GM19397 (cell line): ENCODE measurements at regions not wholly inside any gene's neighbourhood (a gene's known extent, or its start where the extent isn't known, plus 50 kb on each side); places are given as distances from the start of the nearest gene placed in this dataset.

Experiments used
- ATAC-seq: cut with Tn5 transposase; IDR thresholded peaks from one replicate; pipeline ENCODE4 v1.9.1; 2021; ENCODE audit warnings: mild to moderate bottlenecking, moderate library complexity; ENCODE audit not compliant: unreplicated experiment

DNA sequence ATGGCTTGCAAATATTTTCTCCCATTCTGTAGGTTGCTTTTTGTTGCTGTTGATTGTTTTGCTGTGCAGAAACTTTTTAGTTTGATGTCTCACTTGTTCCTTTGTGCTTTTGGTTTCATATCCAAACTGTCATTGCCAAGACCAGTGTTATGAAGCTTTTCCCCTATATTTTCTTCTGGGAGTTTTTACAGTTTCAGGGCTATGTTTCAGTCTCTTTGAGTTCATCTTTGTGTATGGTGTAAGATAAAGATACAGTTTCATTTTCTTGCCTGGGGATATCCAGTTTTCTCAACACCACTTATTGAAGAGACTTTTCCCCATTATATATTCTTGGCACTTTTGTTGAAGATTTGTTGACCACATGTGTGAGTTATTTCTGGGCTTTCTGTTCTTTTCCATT, 139.9 kb downstream of the MRPL57 start:
- ATAC-seq = no peak

DNA sequence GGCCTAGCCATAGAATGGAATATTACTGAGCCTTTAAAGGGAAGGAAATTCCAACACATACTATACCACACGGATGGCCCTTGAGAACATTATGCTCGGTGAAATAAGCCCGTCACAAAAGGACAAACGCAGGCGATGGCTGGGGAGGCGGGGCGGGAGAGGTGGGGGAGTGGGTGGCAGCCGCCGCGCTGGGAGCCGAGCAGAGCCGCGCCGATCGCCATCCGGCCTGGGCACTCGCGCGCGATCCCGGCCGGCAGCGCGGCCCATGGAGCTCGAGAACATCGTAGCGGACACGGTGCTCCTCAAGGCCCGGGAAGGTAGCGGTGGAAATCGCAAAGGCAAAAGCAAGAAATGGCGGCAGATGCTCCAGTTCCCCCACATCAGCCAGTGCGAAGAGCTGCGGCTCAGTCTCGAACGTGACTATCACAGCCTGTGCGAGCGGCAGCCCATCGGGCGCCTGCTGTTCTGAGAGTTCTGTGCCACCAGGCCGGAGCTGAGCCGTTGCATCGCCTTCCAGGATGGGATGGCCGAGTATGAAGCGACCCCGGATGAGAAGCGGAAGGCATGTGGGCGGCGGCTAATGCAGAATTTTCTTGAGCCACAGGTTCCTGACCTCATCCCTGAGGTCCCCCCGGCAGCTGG, 140.1 kb downstream of the ZDHHC20 start:
- ATAC-seq = no peak

GRCh38 chr13:21319869-21320641, 139.0 kb downstream of the ZDHHC20 start:
- ATAC-seq = no peak

- ATAC-seq = no peak
Observed at GRCh38 chr13:21320642-21321034, 138.5 kb downstream of the ZDHHC20 start.

DNA sequence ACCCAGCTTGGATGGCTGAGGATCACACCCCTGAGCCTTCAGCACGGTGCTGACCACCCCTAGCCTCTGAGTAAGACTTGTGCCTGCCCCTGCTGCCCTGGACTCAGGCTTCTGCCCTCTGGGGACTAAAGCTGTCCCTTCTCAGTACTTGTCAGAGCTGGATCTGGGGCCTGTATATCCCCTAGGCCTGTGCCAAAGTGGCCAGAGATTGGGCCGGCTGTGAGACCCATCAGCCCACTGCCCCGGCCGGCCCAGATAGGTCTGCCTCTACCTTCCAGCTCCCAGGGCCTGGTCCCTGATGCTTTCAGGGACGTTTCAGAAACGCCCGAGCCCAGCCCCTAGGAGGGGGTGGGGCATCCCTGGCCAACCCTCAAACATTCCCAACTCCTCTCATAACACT, 137.8 kb downstream of the ZDHHC20 start:
- ATAC-seq = no peak

- ATAC-seq = no peak
Observed at GRCh38 chr13:21322327-21322965, 136.7 kb downstream of the ZDHHC20 start.
